SH-SY5Y (cell line): ENCODE measurements at regions not wholly inside any gene's neighbourhood (a gene's known extent, or its start where the extent isn't known, plus 50 kb on each side); places are given as distances from the start of the nearest gene placed in this dataset.

Experiments
- GATA2 ChIP-seq: IDR thresholded peaks from 2 replicates; pipeline ENCODE4 v1.6.1; 2011; ENCODE audit warnings: mild to moderate bottlenecking, low read depth, low read length
- GATA3 ChIP-seq: IDR thresholded peaks from 2 replicates; pipeline ENCODE4 v1.6.1; 2011; ENCODE audit warnings: low read depth, mild to moderate bottlenecking, low read length, moderate library complexity

DNA sequence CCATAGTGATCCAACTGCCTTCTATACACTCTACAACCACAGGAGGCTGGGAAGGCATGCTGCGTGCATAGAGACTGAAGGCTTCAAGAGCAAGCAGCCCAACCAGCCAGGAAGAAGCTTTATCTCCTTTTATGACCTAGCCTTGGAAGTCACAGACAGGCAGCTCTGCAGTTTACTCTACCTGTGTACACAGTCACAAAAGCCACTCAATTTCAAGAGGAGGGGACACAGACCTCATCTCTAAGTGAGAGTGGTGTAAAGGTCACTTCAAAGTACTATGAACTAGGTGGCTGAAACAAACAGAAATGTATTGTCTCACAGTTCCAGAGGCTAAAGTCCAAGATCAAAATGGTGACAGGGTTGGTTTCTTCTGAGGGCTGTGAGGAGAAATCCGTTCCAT lies 69.6 kb upstream of the GJB5 start:
- TF ChIP-seq GATA2: no peak
- TF ChIP-seq GATA3: no peak
